ENCODE measurements at regions not wholly inside any gene's neighbourhood (a gene's known extent, or its start where the extent isn't known, plus 50 kb on each side); places are given as distances from the start of the nearest gene placed in this dataset.
A peak's percentile ranks its signal among the peaks of the same experiment; 100 is the strongest.

DNA sequence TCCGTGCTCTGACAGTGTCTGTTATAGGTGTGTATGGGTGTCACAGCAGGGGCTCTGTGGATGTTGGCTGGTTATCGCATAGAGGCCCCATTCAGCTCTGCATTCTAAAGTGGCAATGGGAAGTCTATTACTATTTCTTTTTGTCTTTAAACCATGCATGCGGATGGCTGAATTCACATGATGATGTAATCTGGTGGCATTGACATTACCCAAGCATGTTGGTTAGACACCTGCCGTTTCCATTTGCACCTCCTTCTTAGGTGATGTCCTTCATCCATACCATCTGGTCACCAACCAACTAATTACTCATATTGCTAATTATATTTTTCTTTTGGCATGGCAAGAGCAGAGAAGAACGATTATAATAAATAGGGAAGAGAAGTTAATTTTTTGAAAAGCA, 270.8 kb upstream of the RGS6 start:
- H3K27me3 ChIP-seq (ENCODE audit: insufficient read depth, low read length, poor library complexity) = no peaks in the 10 kb centered on the region
- H3K4me1 ChIP-seq (ENCODE audit: insufficient read depth, low read length) = peaks cover 35% of the 10 kb centered on the region
- TF ChIP-seq, protein P1, sequence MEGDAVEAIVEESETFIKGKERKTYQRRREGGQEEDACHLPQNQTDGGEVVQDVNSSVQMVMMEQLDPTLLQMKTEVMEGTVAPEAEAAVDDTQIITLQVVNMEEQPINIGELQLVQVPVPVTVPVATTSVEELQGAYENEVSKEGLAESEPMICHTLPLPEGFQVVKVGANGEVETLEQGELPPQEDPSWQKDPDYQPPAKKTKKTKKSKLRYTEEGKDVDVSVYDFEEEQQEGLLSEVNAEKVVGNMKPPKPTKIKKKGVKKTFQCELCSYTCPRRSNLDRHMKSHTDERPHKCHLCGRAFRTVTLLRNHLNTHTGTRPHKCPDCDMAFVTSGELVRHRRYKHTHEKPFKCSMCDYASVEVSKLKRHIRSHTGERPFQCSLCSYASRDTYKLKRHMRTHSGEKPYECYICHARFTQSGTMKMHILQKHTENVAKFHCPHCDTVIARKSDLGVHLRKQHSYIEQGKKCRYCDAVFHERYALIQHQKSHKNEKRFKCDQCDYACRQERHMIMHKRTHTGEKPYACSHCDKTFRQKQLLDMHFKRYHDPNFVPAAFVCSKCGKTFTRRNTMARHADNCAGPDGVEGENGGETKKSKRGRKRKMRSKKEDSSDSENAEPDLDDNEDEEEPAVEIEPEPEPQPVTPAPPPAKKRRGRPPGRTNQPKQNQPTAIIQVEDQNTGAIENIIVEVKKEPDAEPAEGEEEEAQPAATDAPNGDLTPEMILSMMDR (IDR thresholded peaks at IDR 0.05; ENCODE audit: borderline replicate concordance, extremely low read depth, low read length, poor library complexity, severe bottlenecking) = no peak
- TF ChIP-seq EZH2 (IDR thresholded peaks at IDR 0.05; ENCODE audit: borderline replicate concordance, low read depth, low read length, severe bottlenecking) = no peak
- DNase-seq (no peak), ATAC-seq (ENCODE audit: insufficient read depth, low read depth) (no peak)
- no peaks in the 10 kb centered on the region for H4K20me1 ChIP-seq (ENCODE audit: insufficient read depth, low read length)
- H3K79me2 ChIP-seq (ENCODE audit: insufficient read depth, low read length) = no peaks in the 10 kb centered on the region
- peaks cover 24% of the 10 kb centered on the region for H3K36me3 ChIP-seq (ENCODE audit: insufficient read depth, low read length)
- no peaks in the 10 kb centered on the region for H3K9me3 ChIP-seq (ENCODE audit: insufficient read depth, low read length, severe bottlenecking)
- H3K9ac ChIP-seq (ENCODE audit: low read depth, low read length) = no peak overlapping the region
- H3K27ac ChIP-seq (ENCODE audit: low read length) = no peak overlapping the region
- no peak overlapping the region for H3K4me3 ChIP-seq (ENCODE audit: low read depth in 1 of 2, low read length in 2 of 2)
- no peak overlapping the region for H3K4me2 ChIP-seq (ENCODE audit: insufficient read depth, low read length)
- no peak overlapping the region for H2AFZ ChIP-seq (ENCODE audit: low read depth, low read length)

DNA sequence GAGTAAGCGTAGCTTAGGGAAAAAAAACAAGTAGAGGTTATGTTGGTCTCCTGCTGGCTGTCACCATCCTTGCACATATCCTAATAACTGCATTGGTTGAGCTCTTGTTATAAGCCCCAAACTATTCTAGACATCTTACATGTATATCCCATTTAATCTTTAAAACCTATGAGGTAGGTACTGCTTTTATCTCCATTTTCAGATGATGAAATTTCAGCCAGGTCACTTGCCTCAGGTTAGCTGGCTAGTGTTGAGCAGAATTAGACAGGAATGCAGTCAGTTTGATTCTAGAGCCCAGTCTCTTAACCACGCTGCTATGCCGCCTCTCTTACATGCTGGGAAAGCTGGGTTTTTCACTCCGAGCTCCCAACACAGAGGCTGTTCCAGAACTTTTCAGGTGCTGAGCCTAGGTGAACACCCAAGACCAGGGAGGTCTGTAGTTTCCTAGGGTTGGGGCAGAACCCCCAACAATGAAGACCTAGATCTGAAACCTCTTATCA, 269.9 kb upstream of the RGS6 start:
- Histone ChIP-seq H2AFZ (ENCODE audit: low read depth, low read length) (no peak overlapping the region), H3K4me1 (ENCODE audit: insufficient read depth, low read length) (peaks cover 30% of the 10 kb centered on the region), H3K9ac (ENCODE audit: low read depth, low read length) (no peak overlapping the region), H3K27me3 (ENCODE audit: insufficient read depth, low read length, poor library complexity) (no peaks in the 10 kb centered on the region), H3K79me2 (ENCODE audit: insufficient read depth, low read length) (no peaks in the 10 kb centered on the region), H3K9me3 (ENCODE audit: insufficient read depth, low read length, severe bottlenecking) (no peaks in the 10 kb centered on the region), H3K36me3 (ENCODE audit: insufficient read depth, low read length) (peaks cover 31% of the 10 kb centered on the region), H3K4me2 (ENCODE audit: insufficient read depth, low read length) (no peak overlapping the region), H3K4me3 (ENCODE audit: low read depth in 1 of 2, low read length in 2 of 2) (no peak overlapping the region), H3K27ac (ENCODE audit: low read length) (no peak overlapping the region), H4K20me1 (ENCODE audit: insufficient read depth, low read length) (no peaks in the 10 kb centered on the region)
- ATAC-seq (ENCODE audit: insufficient read depth, low read depth) (no peak), DNase-seq (no peak)
- TF ChIP-seq, protein P1 (IDR thresholded peaks at IDR 0.05; ENCODE audit: borderline replicate concordance, extremely low read depth, low read length, poor library complexity, severe bottlenecking) = no peak
- no peak for TF ChIP-seq EZH2 (IDR thresholded peaks at IDR 0.05; ENCODE audit: borderline replicate concordance, low read depth, low read length, severe bottlenecking)

DNA sequence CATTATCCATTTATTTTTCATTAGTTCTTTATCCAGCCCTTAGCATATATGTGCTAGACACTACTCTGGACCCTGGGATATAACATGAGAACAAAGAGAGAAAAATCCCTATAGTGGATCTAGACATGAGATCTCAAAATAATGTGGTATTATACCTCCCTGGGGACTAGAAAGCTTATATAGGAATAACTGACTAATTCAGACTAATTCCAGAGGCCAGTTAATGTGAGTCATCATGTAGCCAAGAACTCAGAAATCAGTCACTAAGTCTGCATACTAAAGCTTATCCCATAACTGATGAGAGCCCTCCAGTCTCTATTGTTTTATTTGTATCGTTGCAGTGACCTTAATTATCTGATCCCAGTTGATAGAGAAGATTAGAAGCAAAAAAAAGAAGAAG, 267.1 kb upstream of the RGS6 start:
- no peaks in the 10 kb centered on the region for H4K20me1 ChIP-seq (ENCODE audit: insufficient read depth, low read length)
- TF ChIP-seq EZH2 (IDR thresholded peaks at IDR 0.05; ENCODE audit: borderline replicate concordance, low read depth, low read length, severe bottlenecking) = no peak
- DNase-seq (no peak), ATAC-seq (ENCODE audit: insufficient read depth, low read depth) (no peak)
- no peak overlapping the region for H3K9ac ChIP-seq (ENCODE audit: low read depth, low read length)
- peaks cover 2% of the 10 kb centered on the region; the same call in 1 of the 2 replicates for H3K4me1 ChIP-seq (ENCODE audit: insufficient read depth, low read length)
- H3K4me3 ChIP-seq (ENCODE audit: low read depth in 1 of 2, low read length in 2 of 2) = no peak overlapping the region
- no peak overlapping the region for H2AFZ ChIP-seq (ENCODE audit: low read depth, low read length)
- no peaks in the 10 kb centered on the region for H3K27me3 ChIP-seq (ENCODE audit: insufficient read depth, low read length, poor library complexity)
- no peak overlapping the region for H3K4me2 ChIP-seq (ENCODE audit: insufficient read depth, low read length)
- no peak overlapping the region for H3K27ac ChIP-seq (ENCODE audit: low read length)
- no peaks in the 10 kb centered on the region for H3K79me2 ChIP-seq (ENCODE audit: insufficient read depth, low read length)
- H3K36me3 ChIP-seq (ENCODE audit: insufficient read depth, low read length) = peaks cover 34% of the 10 kb centered on the region
- no peaks in the 10 kb centered on the region for H3K9me3 ChIP-seq (ENCODE audit: insufficient read depth, low read length, severe bottlenecking)

- no peak overlapping the region for H3K4me3 ChIP-seq (ENCODE audit: low read depth in 1 of 2, low read length in 2 of 2)
- H4K20me1 ChIP-seq (ENCODE audit: insufficient read depth, low read length) = no peaks in the 10 kb centered on the region
Observed at GRCh38 chr14:71665781-71666180, 266.4 kb upstream of the RGS6 start.

More at GRCh38 chr14:71665781-71666180, 266.4 kb upstream of the RGS6 start:
- TF ChIP-seq EZH2 (IDR thresholded peaks at IDR 0.05; ENCODE audit: borderline replicate concordance, low read depth, low read length, severe bottlenecking) = no peak
- TF ChIP-seq, protein P1 (IDR thresholded peaks at IDR 0.05; ENCODE audit: borderline replicate concordance, extremely low read depth, low read length, poor library complexity, severe bottlenecking) = no peak
- H3K9ac ChIP-seq (ENCODE audit: low read depth, low read length) = no peak overlapping the region
- no peak overlapping the region for H3K4me2 ChIP-seq (ENCODE audit: insufficient read depth, low read length)
- DNase-seq = no peak
- H3K79me2 ChIP-seq (ENCODE audit: insufficient read depth, low read length) = no peaks in the 10 kb centered on the region
- no peaks in the 10 kb centered on the region; the same call in 1 of the 2 replicates for H3K4me1 ChIP-seq (ENCODE audit: insufficient read depth, low read length)
- H3K9me3 ChIP-seq (ENCODE audit: insufficient read depth, low read length, severe bottlenecking) = no peaks in the 10 kb centered on the region
- H3K27me3 ChIP-seq (ENCODE audit: insufficient read depth, low read length, poor library complexity) = no peaks in the 10 kb centered on the region
- no peak overlapping the region for H3K27ac ChIP-seq (ENCODE audit: low read length)
- H3K36me3 ChIP-seq (ENCODE audit: insufficient read depth, low read length) = peaks cover 29% of the 10 kb centered on the region
- H2AFZ ChIP-seq (ENCODE audit: low read depth, low read length) = no peak overlapping the region
- ATAC-seq (ENCODE audit: insufficient read depth, low read depth) = peak; percentile 72

Data from DND-41 (cell line).